Esophagus muscularis mucosa (tissue), 4 donors: ENCODE measurements at regions not wholly inside any gene's neighbourhood (a gene's known extent, or its start where the extent isn't known, plus 50 kb on each side); places are given as distances from the start of the nearest gene placed in this dataset.

Experiments used
- DNase-seq: peaks from one replicate; pipeline ENCODE4 v3.0.0-alpha.2; 2017; ENCODE audit errors: extremely low spot score
- H3K27ac ChIP-seq, 4 donors: fragments of 200-600 bp; sonication (generic); replicated peaks in 1 of 4; 1 replicate in 3 of 4; 2 replicates in 1 of 4; pipeline ENCODE4 v1.5.1; 2016 to 2019; ENCODE audit warnings: mild to moderate bottlenecking in 1 of 4
- H3K27me3 ChIP-seq, 4 donors: fragments of 200-600 bp; sonication (generic); one replicate each; pipeline versions ENCODE4 v1.5.1 to v1.6.0; 2016 to 2019
- H3K36me3 ChIP-seq, 4 donors: fragments of 200-600 bp; sonication (generic); one replicate each; pipeline ENCODE4 v1.5.1; 2016 to 2019
- H3K4me1 ChIP-seq, 4 donors: fragments of 200-600 bp; sonication (generic); one replicate each; pipeline ENCODE4 v1.5.1; 2016 to 2019
- H3K4me3 ChIP-seq, 4 donors: fragments of 200-600 bp; sonication (generic); 1 replicate in 2 of 4; 2 replicates in 2 of 4; pipeline ENCODE4 v1.5.1; 2016 to 2019; ENCODE audit warnings: mild to moderate bottlenecking in 4 of 4, moderate library complexity in 1 of 4
- H3K9me3 ChIP-seq, 4 donors: fragments of 200-600 bp; sonication (generic); 1 replicate in 3 of 4; 2 replicates in 1 of 4; pipeline ENCODE4 v1.5.1; 2016 to 2019
- EP300 ChIP-seq: sonication (generic); formaldehyde crosslinking; IDR thresholded peaks from one replicate; pipeline ENCODE4 v1.6.1; 2017; ENCODE audit warnings: antibody characterized with exemption
- POLR2A ChIP-seq: fragments of 450-650 bp; IDR thresholded peaks from one replicate; pipeline ENCODE4 v1.6.1; 2017; ENCODE audit warnings: antibody characterized with exemption, moderate library complexity, mild to moderate bottlenecking, low read depth
- POLR2AphosphoS5 ChIP-seq, 2 donors: sonication (generic); formaldehyde crosslinking; IDR thresholded peaks; one replicate each; pipeline ENCODE4 v1.6.1; 2017; ENCODE audit warnings: antibody characterized with exemption in 2 of 2
- WGBS: methylation state at CpG from one replicate; pipeline ENCODE4 v1.1.5; 2018; 5-methylcytosine and 5-hydroxymethylcytosine counted together
- intact Hi-C: fragments of 100-400 bp; cut with DNase I; formaldehyde crosslinking; loops from one replicate; pipeline ENCODE4 v1.15.1; 2023
- TF ChIP-seq, protein P1 (sequence below), 3 experiments: fragments of 200-600 bp in 2 of 3; fragments of 450-650 bp in 1 of 3; sonication (generic) in 2 of 3; IDR thresholded peaks; one replicate each; pipeline ENCODE4 v1.5.1; 2017 to 2019; ENCODE audit warnings: antibody characterized with exemption in 3 of 3, mild to moderate bottlenecking in 2 of 3, moderate library complexity in 1 of 3

DNA sequence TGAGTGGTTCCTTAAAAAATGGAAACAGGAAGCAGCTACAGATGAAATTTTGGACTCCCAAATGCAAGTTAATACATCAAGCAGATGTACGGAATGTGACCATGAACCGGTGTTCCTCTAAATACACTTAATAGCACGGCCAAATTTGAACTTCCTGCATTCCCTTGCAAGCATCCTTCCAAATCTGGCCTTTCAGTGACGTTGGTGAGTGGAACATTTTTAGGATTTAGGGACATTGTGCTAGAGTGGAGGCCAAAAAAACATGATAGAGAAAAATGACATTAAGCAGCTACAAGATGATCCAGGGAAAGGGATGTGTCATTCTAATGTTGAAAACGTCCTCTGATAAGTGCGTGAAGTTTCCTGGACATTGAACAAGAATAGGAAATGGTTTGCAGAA, 62.1 kb downstream of the CTAGE1 start:
- Histone ChIP-seq H3K9me3 (no peaks in the 10 kb centered on the region), H3K27ac (no peak overlapping the region), H3K27me3 (no peaks in the 10 kb centered on the region), H3K4me3 (no peak overlapping the region), H3K4me1 (peaks cover 0 to 5% (median 0%) of the 10 kb centered on the region in 4 donors), H3K36me3 (no peaks in the 10 kb centered on the region)
- intact Hi-C loops = no loop called here
- no peak for DNase-seq
- TF ChIP-seq POLR2AphosphoS5 (IDR thresholded peaks at IDR 0.05) = no peak
- no peak for TF ChIP-seq POLR2A
- TF ChIP-seq, protein P1, sequence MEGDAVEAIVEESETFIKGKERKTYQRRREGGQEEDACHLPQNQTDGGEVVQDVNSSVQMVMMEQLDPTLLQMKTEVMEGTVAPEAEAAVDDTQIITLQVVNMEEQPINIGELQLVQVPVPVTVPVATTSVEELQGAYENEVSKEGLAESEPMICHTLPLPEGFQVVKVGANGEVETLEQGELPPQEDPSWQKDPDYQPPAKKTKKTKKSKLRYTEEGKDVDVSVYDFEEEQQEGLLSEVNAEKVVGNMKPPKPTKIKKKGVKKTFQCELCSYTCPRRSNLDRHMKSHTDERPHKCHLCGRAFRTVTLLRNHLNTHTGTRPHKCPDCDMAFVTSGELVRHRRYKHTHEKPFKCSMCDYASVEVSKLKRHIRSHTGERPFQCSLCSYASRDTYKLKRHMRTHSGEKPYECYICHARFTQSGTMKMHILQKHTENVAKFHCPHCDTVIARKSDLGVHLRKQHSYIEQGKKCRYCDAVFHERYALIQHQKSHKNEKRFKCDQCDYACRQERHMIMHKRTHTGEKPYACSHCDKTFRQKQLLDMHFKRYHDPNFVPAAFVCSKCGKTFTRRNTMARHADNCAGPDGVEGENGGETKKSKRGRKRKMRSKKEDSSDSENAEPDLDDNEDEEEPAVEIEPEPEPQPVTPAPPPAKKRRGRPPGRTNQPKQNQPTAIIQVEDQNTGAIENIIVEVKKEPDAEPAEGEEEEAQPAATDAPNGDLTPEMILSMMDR (IDR thresholded peaks at IDR 0.05) = no peak
- no peak for TF ChIP-seq EP300
- WGBS = 58% methylated on average over 6 of the region's 6 CpGs

DNA sequence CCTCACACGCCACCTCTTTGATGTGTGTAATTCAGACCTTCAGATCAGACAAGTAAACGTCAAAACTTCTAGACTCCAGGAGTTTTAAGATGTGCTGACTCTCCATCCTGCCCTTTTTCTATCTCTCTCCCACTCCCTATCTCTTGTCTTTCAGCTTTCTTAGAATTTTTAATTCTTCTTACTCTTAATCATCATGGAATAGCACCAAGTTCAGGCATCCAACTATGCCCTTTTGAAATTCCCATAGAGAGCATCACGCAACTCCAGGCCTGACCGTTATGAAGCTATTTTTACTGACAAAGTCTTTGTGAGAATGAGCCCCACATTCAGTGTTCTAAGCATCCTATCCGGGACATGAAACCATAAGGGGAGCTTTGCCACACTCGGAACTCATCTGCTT, 62.6 kb downstream of the CTAGE1 start:
- TF ChIP-seq, protein P1 (IDR thresholded peaks at IDR 0.05) = no peak
- 84% methylated on average over 6 of the region's 6 CpGs for WGBS
- Histone ChIP-seq H3K4me1 (peaks cover 0 to 5% (median 0%) of the 10 kb centered on the region in 4 donors), H3K9me3 (no peaks in the 10 kb centered on the region), H3K27ac (no peak overlapping the region), H3K36me3 (no peaks in the 10 kb centered on the region), H3K27me3 (no peaks in the 10 kb centered on the region), H3K4me3 (no peak overlapping the region)
- intact Hi-C loops = no loop called here
- no peak for DNase-seq

DNA sequence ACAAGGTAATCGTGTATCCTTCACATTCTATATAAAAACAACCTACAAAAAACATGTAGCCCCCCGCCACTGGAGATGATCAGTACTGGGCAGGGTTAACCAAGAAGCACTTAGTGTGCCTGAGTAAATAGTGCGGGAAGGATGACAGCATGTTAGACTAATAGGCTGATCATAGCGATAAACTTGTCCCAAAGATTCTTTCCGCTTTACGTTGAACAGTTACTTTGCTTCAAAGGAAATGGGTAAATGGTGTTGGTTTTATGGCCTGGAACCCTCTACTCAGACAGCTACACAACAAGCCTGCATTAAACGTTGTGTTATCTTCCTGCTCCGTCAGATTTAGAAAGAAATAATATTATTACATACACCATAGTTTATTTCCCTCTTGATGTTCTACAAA, 67.7 kb downstream of the CTAGE1 start:
- Histone ChIP-seq H3K4me1 (peaks cover 34 to 46% (median 40%) of the 10 kb centered on the region in 4 donors), H3K4me3 (no peak overlapping the region), H3K27me3 (peaks cover 0 to 7% (median 0%) of the 10 kb centered on the region in 4 donors), H3K36me3 (no peaks in the 10 kb centered on the region), H3K27ac (no peak overlapping the region), H3K9me3 (no peaks in the 10 kb centered on the region)
- peak; percentile 77 for DNase-seq
- TF ChIP-seq POLR2A (no peak), EP300 (no peak), POLR2AphosphoS5 (IDR thresholded peaks at IDR 0.05) (no peak)
- 81% methylated on average over 8 of the region's 8 CpGs for WGBS
- intact Hi-C loops = no loop called here

DNA sequence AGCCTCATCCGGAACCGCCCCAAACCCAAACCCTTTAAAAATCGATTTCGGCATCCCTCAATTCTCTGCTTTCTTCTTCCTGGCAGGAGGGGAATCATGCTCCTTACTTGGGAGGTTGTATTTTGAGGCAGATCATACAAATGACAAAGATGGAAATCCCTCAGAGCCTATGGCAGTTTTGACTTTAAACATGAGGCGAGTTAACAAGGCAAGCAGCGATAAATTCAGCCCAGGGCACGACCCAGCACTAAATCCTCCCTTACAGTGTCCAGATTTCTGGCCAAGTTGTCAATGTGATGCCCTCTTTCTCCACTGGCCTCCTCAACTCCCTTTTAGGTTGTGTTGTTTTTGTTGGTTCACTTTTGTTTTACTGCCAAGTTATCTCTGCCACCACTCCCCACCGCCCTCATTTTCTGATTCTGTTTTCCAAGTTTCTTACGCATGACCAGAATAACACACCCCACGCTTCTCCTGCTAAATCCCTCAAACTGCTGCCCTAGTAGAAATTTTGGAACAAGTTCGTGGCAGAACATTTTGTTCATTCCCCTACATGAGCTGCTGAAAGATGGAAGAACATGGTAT, 68.3 kb downstream of the CTAGE1 start:
- peak overlapping the region; percentile 50 to 81 (median 74) for H3K27ac ChIP-seq
- peaks cover 0 to 7% (median 0%) of the 10 kb centered on the region in 4 donors for H3K27me3 ChIP-seq
- H3K36me3 ChIP-seq = no peaks in the 10 kb centered on the region
- H3K9me3 ChIP-seq = no peaks in the 10 kb centered on the region
- intact Hi-C loops = no loop called here
- H3K4me3 ChIP-seq = peak overlapping the region; percentile 56 to 61 (median 58)
- TF ChIP-seq POLR2AphosphoS5 (IDR thresholded peaks at IDR 0.05) (peak; percentile 13 to 14), EP300 (no peak)
- peaks cover 36 to 46% (median 40%) of the 10 kb centered on the region in 4 donors for H3K4me1 ChIP-seq
- peak; percentile 62 for DNase-seq
- WGBS = 57% methylated on average over 11 of the region's 11 CpGs

DNA sequence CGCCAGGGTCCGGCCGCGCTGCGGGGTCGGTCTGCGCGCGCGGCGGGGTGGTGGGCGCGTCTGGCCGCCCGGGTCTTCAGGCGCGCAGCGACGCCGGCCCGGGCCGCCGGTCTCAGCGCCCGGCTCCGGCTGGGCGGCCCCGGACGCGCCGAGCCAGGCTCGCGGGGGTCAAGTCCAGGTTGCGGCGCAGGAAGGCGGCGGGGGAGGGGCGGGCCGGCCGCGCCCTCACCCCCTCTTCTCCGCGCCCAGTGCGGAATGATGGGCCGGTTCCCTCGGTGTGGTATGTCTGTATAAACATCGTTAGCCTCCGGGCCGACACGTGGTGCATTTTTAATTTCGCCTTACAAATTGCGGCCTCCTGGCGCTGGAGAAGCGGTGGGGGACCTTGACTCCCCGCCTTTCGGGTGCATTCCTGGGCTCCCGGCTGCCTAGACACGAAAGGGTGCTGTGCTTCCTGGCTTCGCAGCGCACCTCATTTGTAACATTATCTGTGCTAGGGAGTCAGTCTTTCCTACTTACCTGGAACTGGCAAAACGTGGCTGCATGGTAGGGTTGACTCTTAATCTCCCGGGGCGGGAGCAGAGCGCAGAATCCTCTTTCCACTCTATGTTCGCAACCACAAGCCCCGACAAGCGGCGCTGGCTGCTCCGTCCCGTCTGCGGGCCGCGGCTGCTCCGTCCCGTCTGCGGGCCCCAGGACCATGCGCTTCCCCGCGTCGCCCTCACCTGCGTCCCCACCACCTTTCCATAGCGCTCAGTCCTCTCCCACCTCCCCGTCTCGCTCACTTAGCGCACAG, 69.0 kb downstream of the CTAGE1 start:
- Histone ChIP-seq H3K4me1 (peaks cover 38 to 46% (median 40%) of the 10 kb centered on the region in 4 donors), H3K4me3 (peak overlapping the region; percentile 56 to 61 (median 58)), H3K27me3 (peaks cover 0 to 7% (median 0%) of the 10 kb centered on the region in 4 donors), H3K36me3 (no peaks in the 10 kb centered on the region), H3K9me3 (no peaks in the 10 kb centered on the region), H3K27ac (peak overlapping the region; percentile 50 to 81 (median 74))
- no peak for TF ChIP-seq EP300
- no peak for TF ChIP-seq POLR2A
- TF ChIP-seq, protein P1 (IDR thresholded peaks at IDR 0.05) = no peak
- peak in 1 of 2 donors; percentile 54 for TF ChIP-seq POLR2AphosphoS5 (IDR thresholded peaks at IDR 0.05)
- WGBS = 11% methylated on average over 60 of the region's 85 CpGs
- intact Hi-C loops = no loop called here
- DNase-seq = peak; percentile 89
